Keratinocyte (primary cell): ENCODE measurements at regions not wholly inside any gene's neighbourhood (a gene's known extent, or its start where the extent isn't known, plus 50 kb on each side); places are given as distances from the start of the nearest gene placed in this dataset.

ENCODE experiments used
- DNase-seq: peaks from one replicate; pipeline ENCODE4 v3.0.0-alpha.2; 2011; ENCODE audit warnings: low read depth, missing footprints, low spot score
- FAIRE-seq: peaks from 2 replicates; lab custom pipeline; 2011; peaks lifted over from hg19 to GRCh38; lab: Jason Lieb, UNC
- H2AFZ ChIP-seq: 2 replicates; pipeline ENCODE4 v1.6.0; 2012; ENCODE audit warnings: low read length, control low read depth, inconsistent platforms; ENCODE audit not compliant: control insufficient read depth
- H3K27ac ChIP-seq: 2 replicates; pipeline ENCODE4 v1.5.1; 2011; ENCODE audit warnings: low read length; ENCODE audit not compliant: control insufficient read depth, insufficient read depth
- H3K27me3 ChIP-seq: 3 replicates; pipeline ENCODE4 v1.6.0; 2011; ENCODE audit warnings: low read length; ENCODE audit not compliant: control insufficient read depth, insufficient read depth; ENCODE audit errors: extremely low read depth
- H3K36me3 ChIP-seq, 2 experiments: 2 replicates in 1 of 2; 3 replicates in 1 of 2; pipeline ENCODE4 v1.5.1; 2011; ENCODE audit warnings: low read length in 2 of 2, mild to moderate bottlenecking in 1 of 2; ENCODE audit not compliant: control insufficient read depth in 2 of 2, insufficient read depth in 2 of 2; ENCODE audit errors: extremely low read depth in 1 of 2
- H3K4me1 ChIP-seq: 3 replicates; pipeline ENCODE4 v1.5.1; 2011; ENCODE audit warnings: low read length; ENCODE audit not compliant: control insufficient read depth, insufficient read depth; ENCODE audit errors: extremely low read depth
- H3K4me2 ChIP-seq: 3 replicates; pipeline ENCODE4 v1.6.0; 2011; ENCODE audit warnings: low read depth, low read length; ENCODE audit not compliant: control insufficient read depth, insufficient read depth; ENCODE audit errors: extremely low read depth
- H3K4me3 ChIP-seq, 3 experiments: fragments of 200-600 bp in 1 of 3; sonication (generic) in 1 of 3; 2 replicates in 2 of 3; 3 replicates in 1 of 3; pipeline ENCODE4 v1.5.1; 2011 to 2016; ENCODE audit warnings: low read length in 3 of 3, mild to moderate bottlenecking in 3 of 3, control low read depth in 2 of 3, inconsistent platforms in 1 of 3, low read depth in 1 of 3, mixed read lengths in 1 of 3, mixed run types in 1 of 3, moderate library complexity in 1 of 3; ENCODE audit not compliant: control insufficient read depth in 2 of 3, insufficient read depth in 2 of 3; ENCODE audit errors: extremely low read depth in 1 of 3
- H3K79me2 ChIP-seq: 2 replicates; pipeline ENCODE4 v1.6.0; 2012; ENCODE audit warnings: low read length; ENCODE audit not compliant: control insufficient read depth, insufficient read depth
- H3K9ac ChIP-seq: 3 replicates; pipeline ENCODE4 v1.6.0; 2011; ENCODE audit warnings: low read length; ENCODE audit not compliant: control insufficient read depth, insufficient read depth; ENCODE audit errors: extremely low read depth
- H3K9me1 ChIP-seq: 3 replicates; pipeline ENCODE4 v1.6.0; 2011; ENCODE audit warnings: low read length; ENCODE audit not compliant: control insufficient read depth, insufficient read depth; ENCODE audit errors: extremely low read depth
- H3K9me3 ChIP-seq: 2 replicates; pipeline ENCODE4 v1.5.1; 2012; ENCODE audit warnings: low read depth, low read length; ENCODE audit not compliant: control insufficient read depth
- H4K20me1 ChIP-seq: 3 replicates; pipeline ENCODE4 v1.6.0; 2011; ENCODE audit warnings: low read length; ENCODE audit not compliant: control insufficient read depth, insufficient read depth; ENCODE audit errors: extremely low read depth
- EZH2 ChIP-seq: IDR thresholded peaks from one replicate; pipeline ENCODE4 v1.6.1; 2012; ENCODE audit warnings: inconsistent platforms, mild to moderate bottlenecking, low read length, moderate library complexity
- dilution Hi-C: fragments of 300-500 bp; cut with MboI; formaldehyde crosslinking; loops from one replicate; pipeline ENCODE4 v1.7.0; 2020; ENCODE audit warnings: low sequenced_read_pairs; ENCODE audit not compliant: extremely low pct_ligation_motif_present
- TF ChIP-seq, protein P1 (sequence below), 3 experiments: IDR thresholded peaks in 1 of 3; conservative IDR thresholded peaks in 1 of 3; optimal IDR thresholded peaks in 1 of 3; 2 replicates in 2 of 3; 3 replicates in 1 of 3; pipeline versions ENCODE3 to v1.5.1; 2011; ENCODE audit warnings: low read length in 3 of 3, mild to moderate bottlenecking in 3 of 3, moderate library complexity in 2 of 3, control low read depth in 1 of 3, inconsistent platforms in 1 of 3; ENCODE audit not compliant: insufficient read depth in 2 of 3; ENCODE audit errors: extremely low read depth in 1 of 3

DNA sequence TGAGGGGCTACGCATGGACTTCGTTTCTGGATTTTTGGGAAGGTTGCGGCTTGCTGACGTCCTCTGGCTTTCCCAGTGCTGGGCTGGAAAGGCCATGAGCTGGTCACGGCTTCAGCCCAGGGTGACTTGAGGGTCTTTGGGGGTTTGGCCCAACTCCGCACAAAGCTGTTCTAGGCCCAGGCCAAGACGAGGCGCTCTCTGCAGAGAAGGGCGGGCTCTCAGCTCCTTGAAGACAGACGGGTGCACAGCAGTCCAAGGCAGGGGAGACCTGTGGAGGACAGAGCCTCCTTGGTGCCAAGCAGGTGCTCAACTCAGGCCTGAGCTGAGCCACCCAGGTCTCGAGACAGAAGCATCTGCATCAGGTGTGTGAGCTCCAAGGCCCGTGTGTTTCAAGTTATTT is 1003.7 kb downstream of the BRD1 start:
- TF ChIP-seq, protein P1, sequence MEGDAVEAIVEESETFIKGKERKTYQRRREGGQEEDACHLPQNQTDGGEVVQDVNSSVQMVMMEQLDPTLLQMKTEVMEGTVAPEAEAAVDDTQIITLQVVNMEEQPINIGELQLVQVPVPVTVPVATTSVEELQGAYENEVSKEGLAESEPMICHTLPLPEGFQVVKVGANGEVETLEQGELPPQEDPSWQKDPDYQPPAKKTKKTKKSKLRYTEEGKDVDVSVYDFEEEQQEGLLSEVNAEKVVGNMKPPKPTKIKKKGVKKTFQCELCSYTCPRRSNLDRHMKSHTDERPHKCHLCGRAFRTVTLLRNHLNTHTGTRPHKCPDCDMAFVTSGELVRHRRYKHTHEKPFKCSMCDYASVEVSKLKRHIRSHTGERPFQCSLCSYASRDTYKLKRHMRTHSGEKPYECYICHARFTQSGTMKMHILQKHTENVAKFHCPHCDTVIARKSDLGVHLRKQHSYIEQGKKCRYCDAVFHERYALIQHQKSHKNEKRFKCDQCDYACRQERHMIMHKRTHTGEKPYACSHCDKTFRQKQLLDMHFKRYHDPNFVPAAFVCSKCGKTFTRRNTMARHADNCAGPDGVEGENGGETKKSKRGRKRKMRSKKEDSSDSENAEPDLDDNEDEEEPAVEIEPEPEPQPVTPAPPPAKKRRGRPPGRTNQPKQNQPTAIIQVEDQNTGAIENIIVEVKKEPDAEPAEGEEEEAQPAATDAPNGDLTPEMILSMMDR (optimal IDR thresholded peaks at IDR 0.05 in 1 of 3, IDR thresholded peaks at IDR 0.05 in 1 of 3, conservative IDR thresholded peaks at IDR 0.05 in 1 of 3; ENCODE audit: extremely low read depth in 1 of 3, insufficient read depth in 2 of 3, low read length in 3 of 3), result no peak
- TF ChIP-seq EZH2, result no peak
- Histone ChIP-seq H3K9me1 (no peaks in the 10 kb centered on the region), H2AFZ (no peak overlapping the region), H3K9me3 (peaks cover 22% of the 10 kb centered on the region), H3K79me2 (no peaks in the 10 kb centered on the region), H3K36me3 (no peaks in the 10 kb centered on the region), H3K4me3 (no peak overlapping the region), H3K27me3 (no peaks in the 10 kb centered on the region), H3K4me1 (no peaks in the 10 kb centered on the region), H3K4me2 (no peak overlapping the region), H3K27ac (no peak overlapping the region), H3K9ac (no peak overlapping the region), H4K20me1 (no peaks in the 10 kb centered on the region)
- no peak for DNase-seq
- dilution Hi-C loops, result no loop called here
- no peak for FAIRE-seq

DNA sequence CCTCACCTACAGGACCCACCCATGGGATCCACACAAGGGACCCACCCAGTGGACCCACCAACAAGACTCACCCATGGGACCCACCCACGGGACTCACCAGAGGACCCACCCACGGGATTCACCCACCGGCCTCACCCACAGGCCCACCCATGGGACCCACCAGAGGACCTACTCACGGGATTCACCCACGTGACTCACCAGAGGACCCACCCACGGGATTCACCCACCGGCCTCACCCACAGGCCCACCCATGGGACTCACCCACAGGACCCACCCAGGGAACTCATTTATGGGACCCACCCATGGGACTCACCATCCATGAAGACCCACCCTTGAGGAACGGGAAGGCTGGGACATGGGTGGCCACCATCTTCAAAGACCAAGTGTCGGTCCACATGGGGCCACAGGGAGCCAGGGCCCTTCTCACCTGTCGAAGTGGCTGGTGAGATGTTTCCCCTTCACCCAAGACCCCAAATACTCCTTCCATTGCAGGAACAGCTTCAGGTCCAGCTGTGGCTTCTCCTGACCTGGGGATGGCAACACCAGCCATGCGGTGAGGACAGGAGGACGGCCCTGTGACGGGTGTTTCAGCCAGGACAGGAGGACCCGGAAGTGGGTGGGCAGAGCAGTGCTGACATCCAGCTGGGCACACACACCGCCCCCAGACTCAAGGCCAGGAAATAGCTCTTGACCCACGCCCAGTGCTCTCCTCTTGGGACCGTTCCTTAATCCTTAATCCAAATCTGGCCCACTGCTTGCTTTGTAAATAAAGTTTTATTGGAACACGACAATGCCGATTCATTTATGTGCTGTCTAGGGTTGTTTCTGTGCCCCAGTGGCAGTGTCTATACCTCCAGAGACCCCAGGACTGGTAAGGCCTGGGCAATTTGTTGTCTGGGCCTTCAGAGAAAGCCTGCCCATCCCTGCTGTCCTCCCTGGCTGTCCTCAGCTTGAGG is 1005.1 kb downstream of the BRD1 start:
- H2AFZ ChIP-seq, result no peak overlapping the region
- H3K36me3 ChIP-seq, result no peaks in the 10 kb centered on the region
- TF ChIP-seq EZH2, result no peak
- TF ChIP-seq, protein P1 (optimal IDR thresholded peaks at IDR 0.05 in 1 of 3, IDR thresholded peaks at IDR 0.05 in 1 of 3, conservative IDR thresholded peaks at IDR 0.05 in 1 of 3; ENCODE audit: extremely low read depth in 1 of 3, insufficient read depth in 2 of 3, low read length in 3 of 3), result no peak
- H3K27me3 ChIP-seq, result no peaks in the 10 kb centered on the region
- H3K9me3 ChIP-seq, result peaks cover 16% of the 10 kb centered on the region
- H3K4me3 ChIP-seq, result no peak overlapping the region
- no peaks in the 10 kb centered on the region for H3K4me1 ChIP-seq
- H3K79me2 ChIP-seq, result no peaks in the 10 kb centered on the region
- H3K4me2 ChIP-seq, result no peak overlapping the region
- no peak for FAIRE-seq
- no peak overlapping the region for H3K9ac ChIP-seq
- no peak for DNase-seq
- dilution Hi-C loops, result no loop called here
- no peak overlapping the region for H3K27ac ChIP-seq
- no peaks in the 10 kb centered on the region for H3K9me1 ChIP-seq
- H4K20me1 ChIP-seq, result no peaks in the 10 kb centered on the region
